MCF 10A (cell line): ENCODE measurements at regions not wholly inside any gene's neighbourhood (a gene's known extent, or its start where the extent isn't known, plus 50 kb on each side); places are given as distances from the start of the nearest gene placed in this dataset.
A peak's percentile ranks its signal among the peaks of the same experiment; 100 is the strongest.

Experiments
- BruUV-seq: library from RNA; stranded (reverse); fragments of 400-500 nt; replicated peaks from 2 replicates; lab custom pipeline; 2021; lab: Mats Ljungman, UMichigan
- CTCF ChIA-PET: fragments of 300-600 bp; sonication (Branson Sonifier 250); formaldehyde crosslinking; extraction: SDS; loops from one replicate; lab custom pipeline; 2021; ENCODE audit warnings: antibody characterized with exemption, inconsistent platforms; lab: Yijun Ruan, JAX
- POLR2A ChIA-PET: fragments of 300-600, 350-650 bp; sonication (Branson Sonifier 250); formaldehyde crosslinking; extraction: SDS; loops from one replicate; lab custom pipeline; 2020; ENCODE audit warnings: antibody characterized with exemption, inconsistent platforms; lab: Yijun Ruan, JAX
- DNase-seq: peaks from one replicate; pipeline ENCODE4 v3.0.0-alpha.2; 2018; ENCODE audit not compliant: unreplicated experiment
- H3K27ac Mint-ChIP-seq: one replicate; pipeline ENCODE4 v1.8.0; 2022; ENCODE audit warnings: mild to moderate bottlenecking, low read depth, mixed read lengths; ENCODE audit not compliant: unreplicated experiment
- H3K27me3 Mint-ChIP-seq: one replicate; pipeline ENCODE4 v1.8.0; 2022; ENCODE audit warnings: mixed read lengths; ENCODE audit not compliant: insufficient read depth, unreplicated experiment
- H3K36me3 Mint-ChIP-seq: one replicate; pipeline ENCODE4 v1.8.0; 2022; ENCODE audit warnings: mild to moderate bottlenecking, moderate library complexity, mixed read lengths; ENCODE audit not compliant: insufficient read depth, unreplicated experiment
- H3K4me1 Mint-ChIP-seq: one replicate; pipeline ENCODE4 v1.8.0; 2022; ENCODE audit warnings: mixed read lengths; ENCODE audit not compliant: insufficient read depth, unreplicated experiment
- H3K4me3 Mint-ChIP-seq: one replicate; pipeline ENCODE4 v1.8.0; 2022; ENCODE audit warnings: mild to moderate bottlenecking, moderate library complexity, mixed read lengths; ENCODE audit not compliant: unreplicated experiment
- H3K9me3 Mint-ChIP-seq: one replicate; pipeline ENCODE4 v1.8.0; 2022; ENCODE audit warnings: mixed read lengths; ENCODE audit not compliant: unreplicated experiment
- CTCF ChIP-seq: fragments of 200-600 bp; IDR thresholded peaks from one replicate; pipeline ENCODE4 v1.8.0; 2022; ENCODE audit warnings: antibody characterized with exemption, mild to moderate bottlenecking; ENCODE audit not compliant: unreplicated experiment
- intact Hi-C: fragments of 100-400 bp; cut with micrococcal nuclease; formaldehyde crosslinking; loops from 2 replicates; pipeline ENCODE4 v1.14.1; 2022

- Mint-ChIP-seq H3K4me1 (no peaks in the 10 kb centered on the region), H3K27me3 (no peaks in the 10 kb centered on the region), H3K9me3 (no peaks in the 10 kb centered on the region), H3K36me3 (no peaks in the 10 kb centered on the region), H3K27ac (no peak overlapping the region), H3K4me3 (no peak overlapping the region)
- intact Hi-C loops, result no loop called here
- TF ChIP-seq CTCF, result no peak
- DNase-seq, result no peak
- CTCF ChIA-PET, result interaction anchor here (0.7 kb wide), 1 partner anchor 35 kb away, joined by 3 read pairs; no protein-coding TSS in a partner anchor
- no TSS peak for BruUV-seq
- POLR2A ChIA-PET, result interaction anchor here (0.6 kb wide), 1 partner anchor 127 kb away, joined by 3 read pairs; no protein-coding TSS in a partner anchor
Observed at GRCh38 chr6:4671587-4672115, 104.6 kb upstream of the CDYL start.

- TF ChIP-seq CTCF, result no peak
- no TSS peak for BruUV-seq
- ChIA-PET CTCF (no interaction called here), POLR2A (interaction anchor here (0.6 kb wide), 1 partner anchor 127 kb away, joined by 3 read pairs; no protein-coding TSS in a partner anchor)
- H3K27me3 Mint-ChIP-seq, result no peaks in the 10 kb centered on the region
- intact Hi-C loops, result no loop called here
- H3K4me3 Mint-ChIP-seq, result no peak overlapping the region
- peak; percentile 35 for DNase-seq
- H3K36me3 Mint-ChIP-seq, result no peaks in the 10 kb centered on the region
- H3K9me3 Mint-ChIP-seq, result no peaks in the 10 kb centered on the region
- peaks cover 1% of the 10 kb centered on the region for H3K4me1 Mint-ChIP-seq
- H3K27ac Mint-ChIP-seq, result no peak overlapping the region
Observed at GRCh38 chr6:4670824-4671409, 105.3 kb upstream of the CDYL start.

- CTCF ChIA-PET, result no interaction called here
- Mint-ChIP-seq H3K4me1 (peaks cover 8% of the 10 kb centered on the region), H3K4me3 (no peak overlapping the region), H3K9me3 (no peaks in the 10 kb centered on the region), H3K27ac (no peak overlapping the region), H3K36me3 (no peaks in the 10 kb centered on the region), H3K27me3 (no peaks in the 10 kb centered on the region)
- BruUV-seq, result no TSS peak
- DNase-seq, result no peak
- POLR2A ChIA-PET, result no interaction called here
- intact Hi-C loops, result no loop called here
- no peak for TF ChIP-seq CTCF
Observed at GRCh38 chr6:4670290-4670689, 105.9 kb upstream of the CDYL start.

- Mint-ChIP-seq H3K4me1 (peaks cover 8% of the 10 kb centered on the region), H3K27me3 (no peaks in the 10 kb centered on the region), H3K27ac (no peak overlapping the region), H3K4me3 (no peak overlapping the region), H3K36me3 (no peaks in the 10 kb centered on the region), H3K9me3 (no peaks in the 10 kb centered on the region)
- intact Hi-C loops, result no loop called here
- POLR2A ChIA-PET, result no interaction called here
- CTCF ChIA-PET, result no interaction called here
- TF ChIP-seq CTCF, result no peak
- DNase-seq, result no peak
- no TSS peak for BruUV-seq
Observed at GRCh38 chr6:4668271-4669179, 107.7 kb upstream of the CDYL start.
